ENCODE measurements at regions not wholly inside any gene's neighbourhood (a gene's known extent, or its start where the extent isn't known, plus 50 kb on each side); places are given as distances from the start of the nearest gene placed in this dataset.

GRCh38 chr4:56229947-56230346, 157.3 kb downstream of the AASDH start:
- ChIA-PET POLR2A (no interaction called here), CTCF (no interaction called here)
- no peak overlapping the region for H3K4me3 ChIP-seq (ENCODE audit: low read depth, low read length)
- no peak for DNase-seq (ENCODE audit: low read depth, low spot score)
- no peak for TF ChIP-seq CTCF (IDR thresholded peaks at IDR 0.05; ENCODE audit: low read depth, low read length)
- H3K27me3 ChIP-seq (ENCODE audit: control insufficient read depth, insufficient read depth, low read length) = no peaks in the 10 kb centered on the region
- H3K27ac ChIP-seq (ENCODE audit: low read depth, low read length) = no peak overlapping the region
- H3K9me3 ChIP-seq (ENCODE audit: control insufficient read depth, insufficient read depth, low read length) = no peaks in the 10 kb centered on the region

GRCh38 chr4:56227301-56227835, 159.9 kb downstream of the AASDH start:
- TF ChIP-seq CTCF (IDR thresholded peaks at IDR 0.05; ENCODE audit: low read depth, low read length) = no peak
- CTCF ChIA-PET = no interaction called here
- POLR2A ChIA-PET = no interaction called here
- no peaks in the 10 kb centered on the region for H3K27me3 ChIP-seq (ENCODE audit: control insufficient read depth, insufficient read depth, low read length)
- no peaks in the 10 kb centered on the region for H3K9me3 ChIP-seq (ENCODE audit: control insufficient read depth, insufficient read depth, low read length)
- H3K4me3 ChIP-seq (ENCODE audit: low read depth, low read length) = no peak overlapping the region
- no peak for DNase-seq (ENCODE audit: low read depth, low spot score)
- no peak overlapping the region for H3K27ac ChIP-seq (ENCODE audit: low read depth, low read length)

GRCh38 chr4:56226579-56226978, 160.7 kb downstream of the AASDH start:
- POLR2A ChIA-PET = no interaction called here
- no peak for TF ChIP-seq CTCF (IDR thresholded peaks at IDR 0.05; ENCODE audit: low read depth, low read length)
- Histone ChIP-seq H3K4me3 (ENCODE audit: low read depth, low read length) (no peak overlapping the region), H3K27me3 (ENCODE audit: control insufficient read depth, insufficient read depth, low read length) (no peaks in the 10 kb centered on the region), H3K9me3 (ENCODE audit: control insufficient read depth, insufficient read depth, low read length) (no peaks in the 10 kb centered on the region), H3K27ac (ENCODE audit: low read depth, low read length) (no peak overlapping the region)
- CTCF ChIA-PET = no interaction called here
- DNase-seq (ENCODE audit: low read depth, low spot score) = no peak

- H3K27me3 ChIP-seq (ENCODE audit: control insufficient read depth, insufficient read depth, low read length) = no peaks in the 10 kb centered on the region
- no peaks in the 10 kb centered on the region for H3K9me3 ChIP-seq (ENCODE audit: control insufficient read depth, insufficient read depth, low read length)
- H3K27ac ChIP-seq (ENCODE audit: low read depth, low read length) = no peak overlapping the region
- CTCF ChIA-PET = no interaction called here
- no peak for DNase-seq (ENCODE audit: low read depth, low spot score)
- no peak overlapping the region for H3K4me3 ChIP-seq (ENCODE audit: low read depth, low read length)
- no peak for TF ChIP-seq CTCF (IDR thresholded peaks at IDR 0.05; ENCODE audit: low read depth, low read length)
- POLR2A ChIA-PET = no interaction called here
Measured at GRCh38 chr4:56224641-56225040, 162.7 kb downstream of the AASDH start.

- ChIA-PET CTCF (no interaction called here), POLR2A (no interaction called here)
- Histone ChIP-seq H3K9me3 (ENCODE audit: control insufficient read depth, insufficient read depth, low read length) (no peaks in the 10 kb centered on the region), H3K27me3 (ENCODE audit: control insufficient read depth, insufficient read depth, low read length) (no peaks in the 10 kb centered on the region), H3K4me3 (ENCODE audit: low read depth, low read length) (no peak overlapping the region), H3K27ac (ENCODE audit: low read depth, low read length) (no peak overlapping the region)
- DNase-seq (ENCODE audit: low read depth, low spot score) = no peak
- no peak for TF ChIP-seq CTCF (IDR thresholded peaks at IDR 0.05; ENCODE audit: low read depth, low read length)
Measured at GRCh38 chr4:56222514-56222913, 164.8 kb downstream of the AASDH start.

Data from AG04450 (cell line).